LNCaP clone FGC (cell line): ENCODE measurements at regions not wholly inside any gene's neighbourhood (a gene's known extent, or its start where the extent isn't known, plus 50 kb on each side); places are given as distances from the start of the nearest gene placed in this dataset.

Experiments used
- DNase-seq: peaks from one replicate; pipeline ENCODE4 v3.0.0-alpha.2; 2011; ENCODE audit warnings: low read depth
- H3K4me3 ChIP-seq: 2 replicates; pipeline ENCODE4 v1.5.1; 2011; ENCODE audit warnings: mild to moderate bottlenecking, low read depth, low read length, control low read depth
- TF ChIP-seq, protein P1 (sequence below): IDR thresholded peaks from 2 replicates; pipeline ENCODE4 v1.5.1; 2012; ENCODE audit warnings: mild to moderate bottlenecking; ENCODE audit not compliant: control insufficient read depth, insufficient read depth; ENCODE audit errors: extremely low read depth

GRCh38 chr13:38103851-38104250 is 234.3 kb upstream of the TRPC4 start:
- no peak for DNase-seq
- H3K4me3 ChIP-seq, result no peak overlapping the region
- TF ChIP-seq, protein P1, sequence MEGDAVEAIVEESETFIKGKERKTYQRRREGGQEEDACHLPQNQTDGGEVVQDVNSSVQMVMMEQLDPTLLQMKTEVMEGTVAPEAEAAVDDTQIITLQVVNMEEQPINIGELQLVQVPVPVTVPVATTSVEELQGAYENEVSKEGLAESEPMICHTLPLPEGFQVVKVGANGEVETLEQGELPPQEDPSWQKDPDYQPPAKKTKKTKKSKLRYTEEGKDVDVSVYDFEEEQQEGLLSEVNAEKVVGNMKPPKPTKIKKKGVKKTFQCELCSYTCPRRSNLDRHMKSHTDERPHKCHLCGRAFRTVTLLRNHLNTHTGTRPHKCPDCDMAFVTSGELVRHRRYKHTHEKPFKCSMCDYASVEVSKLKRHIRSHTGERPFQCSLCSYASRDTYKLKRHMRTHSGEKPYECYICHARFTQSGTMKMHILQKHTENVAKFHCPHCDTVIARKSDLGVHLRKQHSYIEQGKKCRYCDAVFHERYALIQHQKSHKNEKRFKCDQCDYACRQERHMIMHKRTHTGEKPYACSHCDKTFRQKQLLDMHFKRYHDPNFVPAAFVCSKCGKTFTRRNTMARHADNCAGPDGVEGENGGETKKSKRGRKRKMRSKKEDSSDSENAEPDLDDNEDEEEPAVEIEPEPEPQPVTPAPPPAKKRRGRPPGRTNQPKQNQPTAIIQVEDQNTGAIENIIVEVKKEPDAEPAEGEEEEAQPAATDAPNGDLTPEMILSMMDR, result no peak

DNA sequence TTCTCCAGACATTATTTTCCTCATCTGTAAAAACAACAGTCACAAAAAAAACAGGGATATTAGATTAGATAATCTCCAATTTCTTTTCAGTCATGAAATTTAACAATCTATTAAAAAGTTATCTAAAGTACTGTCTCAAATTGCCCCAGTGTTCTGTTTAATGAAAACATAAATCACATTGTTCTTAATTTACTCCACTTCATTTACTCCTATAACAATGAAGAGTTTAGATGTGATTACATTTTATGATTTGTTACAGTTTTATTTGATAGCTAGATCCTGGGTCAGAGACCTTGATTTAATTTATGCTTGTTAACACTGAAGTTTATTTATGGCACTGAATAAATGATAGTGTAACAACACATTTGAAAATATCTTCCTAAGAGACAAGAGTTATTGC is 230.2 kb upstream of the TRPC4 start:
- no peak for DNase-seq
- H3K4me3 ChIP-seq, result no peak overlapping the region
- TF ChIP-seq, protein P1, result no peak

DNA sequence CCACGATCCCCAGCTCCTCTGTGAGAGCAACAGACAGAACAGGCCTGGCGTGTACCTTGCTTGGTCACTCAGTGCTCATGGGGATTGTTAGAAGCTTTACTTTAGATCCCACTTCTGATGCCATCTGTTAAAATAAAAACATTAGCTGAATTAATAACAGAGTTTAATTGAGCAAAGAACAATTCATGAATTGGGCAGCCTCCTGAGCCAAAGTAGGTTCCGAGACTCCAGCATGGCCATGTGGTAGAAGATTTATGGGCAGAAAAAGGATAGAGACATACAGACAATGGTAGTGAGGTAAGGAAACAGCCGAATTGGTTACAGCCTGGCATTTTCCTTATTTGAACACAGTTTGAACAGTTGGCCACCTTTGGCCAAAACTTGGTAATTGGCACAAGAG is 223.9 kb upstream of the TRPC4 start:
- no peak overlapping the region for H3K4me3 ChIP-seq
- DNase-seq, result no peak
- TF ChIP-seq, protein P1, result no peak

DNA sequence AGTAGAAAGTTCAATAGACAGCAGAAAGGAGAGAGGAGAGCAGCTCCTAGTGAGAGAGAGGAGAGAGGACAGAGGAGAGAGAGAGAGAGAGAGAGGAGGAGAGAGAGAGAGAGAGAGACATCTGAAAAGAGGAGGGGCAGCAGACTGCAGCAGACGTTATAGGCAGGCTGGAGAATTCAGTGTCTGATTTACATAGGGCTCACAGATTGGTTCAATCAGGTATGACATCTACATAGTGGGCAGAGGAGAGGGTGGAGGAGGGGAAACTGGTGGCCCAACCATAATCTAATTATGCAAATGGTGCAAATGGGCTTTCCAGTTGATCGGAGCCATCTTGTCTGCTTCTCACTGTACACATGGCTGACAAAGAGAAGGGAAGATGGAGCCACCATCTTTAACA is 221.3 kb upstream of the TRPC4 start:
- no peak for DNase-seq
- TF ChIP-seq, protein P1, result no peak
- H3K4me3 ChIP-seq, result no peak overlapping the region

DNA sequence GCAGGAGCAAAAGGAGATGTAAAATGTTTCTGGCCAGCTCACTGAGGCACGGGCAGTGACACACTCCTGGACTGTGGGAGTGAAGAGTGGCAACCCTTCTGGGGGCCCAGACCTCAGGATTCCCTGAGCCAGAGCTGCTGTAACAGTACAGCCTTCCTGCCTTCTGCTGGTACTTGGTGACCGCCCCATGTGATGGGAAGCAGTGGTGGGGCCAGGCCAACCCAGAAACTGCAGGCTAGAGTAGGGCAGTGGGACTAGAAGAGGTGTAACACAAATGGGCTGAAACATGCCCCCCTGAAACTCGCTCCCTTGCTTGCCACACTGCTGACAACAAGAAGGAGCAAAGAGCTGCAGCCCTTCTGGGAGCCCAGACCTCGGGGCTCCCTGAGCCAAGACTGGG is 217.1 kb upstream of the TRPC4 start:
- H3K4me3 ChIP-seq, result no peak overlapping the region
- TF ChIP-seq, protein P1, result no peak
- DNase-seq, result no peak

DNA sequence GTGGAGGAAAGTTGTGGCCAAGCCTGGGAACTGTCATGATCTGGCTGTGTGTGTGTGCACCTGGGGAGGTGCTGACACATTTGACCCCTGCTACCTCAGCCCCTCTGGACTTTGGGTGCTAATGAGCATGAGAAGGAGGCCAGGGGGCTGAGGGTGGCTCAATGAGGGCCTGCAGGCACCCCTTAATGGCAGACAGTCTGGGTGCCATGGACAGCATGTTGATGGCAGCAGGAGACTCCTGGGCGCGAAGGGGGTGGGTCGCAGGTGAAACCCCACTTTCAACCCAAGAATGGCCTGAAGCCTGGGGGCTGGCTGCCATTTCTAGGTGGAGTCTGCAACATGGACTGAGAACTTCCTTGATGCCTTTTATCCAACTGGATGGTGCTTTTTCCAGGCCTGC is 216.4 kb upstream of the TRPC4 start:
- TF ChIP-seq, protein P1, result no peak
- no peak overlapping the region for H3K4me3 ChIP-seq
- no peak for DNase-seq

- H3K4me3 ChIP-seq, result no peak overlapping the region
- no peak for DNase-seq
- TF ChIP-seq, protein P1, result no peak
These were observed 204.4 kb upstream of the TRPC4 start for GRCh38 chr13:38073931-38074330.
